ENCODE measurements at regions not wholly inside any gene's neighbourhood (a gene's known extent, or its start where the extent isn't known, plus 50 kb on each side); places are given as distances from the start of the nearest gene placed in this dataset.

GRCh38 chr3:177836671-177837070 lies 639.4 kb upstream of the TBL1XR1 start:
- no peak for DNase-seq (ENCODE audit: low spot score)
- no peak for TF ChIP-seq CTCF (IDR thresholded peaks at IDR 0.05; ENCODE audit: extremely low read depth, missing control alignments)

GRCh38 chr3:177837951-177838655 lies 640.8 kb upstream of the TBL1XR1 start:
- no peak for DNase-seq (ENCODE audit: low spot score)
- no peak for TF ChIP-seq CTCF (IDR thresholded peaks at IDR 0.05; ENCODE audit: extremely low read depth, missing control alignments)

- TF ChIP-seq CTCF (IDR thresholded peaks at IDR 0.05; ENCODE audit: extremely low read depth, missing control alignments), result no peak
- DNase-seq (ENCODE audit: low spot score), result no peak
These were observed 641.6 kb upstream of the TBL1XR1 start for GRCh38 chr3:177838766-177839350.

GRCh38 chr3:177842302-177842701 lies 645.0 kb upstream of the TBL1XR1 start:
- DNase-seq (ENCODE audit: low spot score), result no peak
- no peak for TF ChIP-seq CTCF (IDR thresholded peaks at IDR 0.05; ENCODE audit: extremely low read depth, missing control alignments)

GRCh38 chr3:177842743-177843734 lies 645.8 kb upstream of the TBL1XR1 start:
- DNase-seq (ENCODE audit: low spot score), result no peak
- TF ChIP-seq CTCF (IDR thresholded peaks at IDR 0.05; ENCODE audit: extremely low read depth, missing control alignments), result no peak

- no peak for TF ChIP-seq CTCF (IDR thresholded peaks at IDR 0.05; ENCODE audit: extremely low read depth, missing control alignments)
- DNase-seq (ENCODE audit: low spot score), result no peak
These were observed 654.9 kb upstream of the TBL1XR1 start for GRCh38 chr3:177852001-177852807.
